Spleen (tissue), 7 donors: ENCODE measurements at regions not wholly inside any gene's neighbourhood (a gene's known extent, or its start where the extent isn't known, plus 50 kb on each side); places are given as distances from the start of the nearest gene placed in this dataset.

Source experiments
- CTCF ChIP-seq, 11 experiments: fragments of 200-600 bp in 7 of 11; fragments of 450-650 bp in 4 of 11; sonication (generic) in 4 of 11; IDR thresholded peaks in 8 of 11; conservative IDR thresholded peaks in 3 of 11; 1 replicate in 7 of 11; 2 replicates in 4 of 11; pipeline versions ENCODE4 v1.4.0 to v1.8.0; 2016 to 2021; ENCODE audit warnings: antibody characterized with exemption in 11 of 11, inconsistent platforms in 4 of 11, mild to moderate bottlenecking in 1 of 11
- POLR2A ChIP-seq, 3 donors: fragments of 450-650 bp; IDR thresholded peaks; one replicate each; pipeline ENCODE4 v1.5.1; 2017; ENCODE audit warnings: antibody characterized with exemption in 3 of 3, mild to moderate bottlenecking in 1 of 3
- POLR2AphosphoS5 ChIP-seq, 3 donors: sonication (generic); formaldehyde crosslinking; IDR thresholded peaks; one replicate each; pipeline ENCODE4 v1.5.1; 2017; ENCODE audit warnings: antibody characterized with exemption in 3 of 3
- donor health status: DM: no; HTN: no; CAD: no; lungs with moderate emphysema.
- donor health status: DM: no; HTN: no; CAD: no.
- donor health status: DM: no; HTN: no; CAD: no.

GRCh38 chr17:74040729-74041128, 162.7 kb upstream of the RPL38 start:
- TF ChIP-seq POLR2A (IDR thresholded peaks at IDR 0.05), result no peak
- no peak for TF ChIP-seq POLR2AphosphoS5 (IDR thresholded peaks at IDR 0.05)
- TF ChIP-seq CTCF (IDR thresholded peaks at IDR 0.05 in 8 of 11, conservative IDR thresholded peaks at IDR 0.05 in 3 of 11), result no peak
